HG03064 (cell line): ENCODE measurements at regions not wholly inside any gene's neighbourhood (a gene's known extent, or its start where the extent isn't known, plus 50 kb on each side); places are given as distances from the start of the nearest gene placed in this dataset.

Experiments used
- ATAC-seq: cut with Tn5 transposase; IDR thresholded peaks from one replicate; pipeline ENCODE4 v1.9.1; 2021; ENCODE audit warnings: low read depth; ENCODE audit not compliant: unreplicated experiment

- no peak for ATAC-seq
Measured at GRCh38 chr1:208921259-208921658, 662.3 kb upstream of the CAMK1G start.

- ATAC-seq = no peak
Measured at GRCh38 chr1:208923456-208923855, 660.1 kb upstream of the CAMK1G start.

- ATAC-seq = no peak
Measured at GRCh38 chr1:208923946-208924720, 659.4 kb upstream of the CAMK1G start.

- ATAC-seq = no peak
Measured at GRCh38 chr1:208924928-208925327, 658.6 kb upstream of the CAMK1G start.

GRCh38 chr1:208928349-208929010, 655.0 kb upstream of the CAMK1G start:
- ATAC-seq = no peak

GRCh38 chr1:208929575-208929974, 653.9 kb upstream of the CAMK1G start:
- no peak for ATAC-seq

- no peak for ATAC-seq
Measured at GRCh38 chr1:208931936-208932335, 651.6 kb upstream of the CAMK1G start.

GRCh38 chr1:208933984-208934525, 649.5 kb upstream of the CAMK1G start:
- ATAC-seq = no peak

- no peak for ATAC-seq
Measured at GRCh38 chr1:208934933-208935332, 648.6 kb upstream of the CAMK1G start.

GRCh38 chr1:208935517-208936187, 647.9 kb upstream of the CAMK1G start:
- no peak for ATAC-seq

GRCh38 chr1:208939537-208940085, 643.9 kb upstream of the CAMK1G start:
- no peak for ATAC-seq

- ATAC-seq = no peak
Measured at GRCh38 chr1:208942394-208943130, 641.0 kb upstream of the CAMK1G start.

- no peak for ATAC-seq
Measured at GRCh38 chr1:208943291-208943690, 640.2 kb upstream of the CAMK1G start.

GRCh38 chr1:208944981-208945451, 638.5 kb upstream of the CAMK1G start:
- ATAC-seq = no peak

GRCh38 chr1:208950206-208950605, 633.3 kb upstream of the CAMK1G start:
- no peak for ATAC-seq

GRCh38 chr1:208951026-208951525, 632.4 kb upstream of the CAMK1G start:
- ATAC-seq = no peak

GRCh38 chr1:208951908-208952307, 631.6 kb upstream of the CAMK1G start:
- ATAC-seq = no peak

- no peak for ATAC-seq
Measured at GRCh38 chr1:208962867-208963266, 620.6 kb upstream of the CAMK1G start.

- ATAC-seq = no peak
Measured at GRCh38 chr1:208965351-208965750, 618.2 kb upstream of the CAMK1G start.

GRCh38 chr1:208967334-208967733, 616.2 kb upstream of the CAMK1G start:
- no peak for ATAC-seq
